Effector memory CD4-positive, alpha-beta T cell (primary cell): ENCODE measurements at regions not wholly inside any gene's neighbourhood (a gene's known extent, or its start where the extent isn't known, plus 50 kb on each side); places are given as distances from the start of the nearest gene placed in this dataset.

Source experiments
- DNase-seq, 3 donors: peaks; one replicate each; pipeline ENCODE4 v3.0.0-alpha.2; 2020
- H3K27ac ChIP-seq: 2 replicates; pipeline ENCODE4 v1.7.0; 2013; ENCODE audit warnings: mild to moderate bottlenecking, low read length, moderate library complexity; ENCODE audit not compliant: insufficient read depth, poor library complexity, severe bottlenecking
- H3K27me3 ChIP-seq: replicated peaks from 2 replicates; pipeline ENCODE4 v1.7.0; 2013; ENCODE audit warnings: mild to moderate bottlenecking, low read length; ENCODE audit not compliant: insufficient read depth, control insufficient read depth, poor library complexity, severe bottlenecking
- H3K36me3 ChIP-seq: 2 replicates; pipeline ENCODE4 v1.7.0; 2013; ENCODE audit warnings: mild to moderate bottlenecking, low read length, moderate library complexity; ENCODE audit not compliant: control insufficient read depth, insufficient read depth
- H3K4me1 ChIP-seq: 2 replicates; pipeline ENCODE4 v1.7.0; 2013; ENCODE audit warnings: low read length, mild to moderate bottlenecking; ENCODE audit not compliant: control insufficient read depth, insufficient read depth, poor library complexity, severe bottlenecking
- H3K4me3 ChIP-seq: 2 replicates; pipeline ENCODE4 v1.7.0; 2013; ENCODE audit warnings: low read length, low read depth, mild to moderate bottlenecking; ENCODE audit not compliant: insufficient read depth, poor library complexity, severe bottlenecking
- H3K9me3 ChIP-seq: 2 replicates; pipeline ENCODE4 v1.7.0; 2013; ENCODE audit warnings: mild to moderate bottlenecking, low read length, moderate library complexity; ENCODE audit not compliant: control insufficient read depth

DNA sequence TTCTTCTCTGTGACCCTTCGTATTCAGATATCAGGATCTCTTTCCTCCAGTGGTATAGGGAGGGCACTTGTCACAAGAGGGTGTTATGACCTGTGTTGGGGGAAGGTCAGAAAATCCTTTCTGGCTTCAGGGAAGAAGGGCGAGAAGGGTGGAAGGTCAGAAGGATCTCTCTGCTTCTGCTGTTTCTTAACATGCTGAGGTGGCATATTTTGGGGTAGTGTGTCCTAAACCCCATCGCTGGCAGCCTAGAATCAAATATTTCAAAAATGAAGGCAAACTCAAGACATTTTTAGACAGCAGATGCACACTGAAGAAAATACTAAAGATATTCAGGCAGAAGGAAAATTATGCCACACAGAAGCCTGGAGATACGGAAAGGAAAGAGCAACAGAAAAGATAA is 207.6 kb downstream of the TM2D1 start:
- no peak for DNase-seq
- no peak overlapping the region for H3K27ac ChIP-seq

DNA sequence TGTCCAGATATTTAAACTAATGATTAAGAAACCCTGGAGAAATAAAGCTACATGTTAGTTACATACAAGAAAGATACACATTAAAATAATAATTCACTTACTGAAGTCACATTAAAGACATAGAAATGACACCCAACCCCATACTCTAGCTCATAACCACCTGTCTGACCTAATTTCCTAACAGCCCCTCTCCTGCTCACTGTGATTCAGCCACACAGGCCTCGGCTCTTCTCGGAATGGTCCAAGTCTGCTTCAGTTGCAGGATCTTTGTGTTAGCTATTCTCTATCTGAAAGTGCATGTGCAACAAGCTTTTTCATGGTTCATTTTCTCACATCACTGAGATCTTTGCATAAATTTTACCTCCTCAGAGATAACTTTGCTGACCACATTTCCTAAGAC is 209.8 kb downstream of the TM2D1 start:
- H3K4me3 ChIP-seq = no peak overlapping the region
- no peaks in the 10 kb centered on the region for H3K4me1 ChIP-seq
- no peaks in the 10 kb centered on the region for H3K9me3 ChIP-seq
- no peaks in the 10 kb centered on the region for H3K27me3 ChIP-seq
- H3K36me3 ChIP-seq = no peaks in the 10 kb centered on the region
- no peak for DNase-seq
- no peak overlapping the region for H3K27ac ChIP-seq

More for the DNA sequence above, 207.6 kb downstream of the TM2D1 start:
- no peaks in the 10 kb centered on the region for H3K27me3 ChIP-seq
- H3K4me3 ChIP-seq = no peak overlapping the region
- H3K36me3 ChIP-seq = no peaks in the 10 kb centered on the region
- no peaks in the 10 kb centered on the region for H3K9me3 ChIP-seq
- no peaks in the 10 kb centered on the region for H3K4me1 ChIP-seq
